B cell (primary cell): ENCODE measurements at regions not wholly inside any gene's neighbourhood (a gene's known extent, or its start where the extent isn't known, plus 50 kb on each side); places are given as distances from the start of the nearest gene placed in this dataset.

Experiments used
- ATAC-seq: fragments of 200-7000 bp; cut with Tn5 transposase; one replicate; pipeline ENCODE4 v1.10.0; 2021; ENCODE audit warnings: low read depth, mild to moderate bottlenecking, moderate number of reproducible peaks, moderate library complexity
- CTCF ChIA-PET: fragments of 350-600 bp; sonication (Branson Sonifier 250); formaldehyde crosslinking; loops from one replicate; lab custom pipeline; 2021; ENCODE audit warnings: antibody characterized with exemption, inconsistent platforms; lab: Charles Lee
- POLR2A ChIA-PET: fragments of 350-600 bp; sonication (Branson Sonifier 250); formaldehyde crosslinking; loops from one replicate; lab custom pipeline; 2021; ENCODE audit warnings: antibody characterized with exemption; lab: Charles Lee
- DNase-seq: peaks from one replicate; pipeline ENCODE4 v3.0.0; 2013
- H2AFZ ChIP-seq: 2 replicates; pipeline ENCODE4 v1.6.1; 2012; ENCODE audit warnings: mild to moderate bottlenecking, low read depth, low read length; ENCODE audit not compliant: insufficient read depth, poor library complexity, severe bottlenecking
- H3K27ac ChIP-seq, 2 donors: 1 replicate in 1 of 2; 2 replicates in 1 of 2; pipeline ENCODE4 v1.5.1; 2012 to 2013; ENCODE audit warnings: low read length in 2 of 2, mild to moderate bottlenecking in 2 of 2, moderate library complexity in 1 of 2
- H3K27me3 ChIP-seq, 4 experiments: fragments of 200-600 bp in 1 of 4; sonication (generic) in 1 of 4; replicated peaks in 1 of 4; 1 replicate in 2 of 4; 2 replicates in 2 of 4; pipeline versions ENCODE4 v1.6.1 to v1.7.0; 2013 to 2016; ENCODE audit warnings: low read length in 3 of 4, mild to moderate bottlenecking in 2 of 4, mixed read lengths in 1 of 4, moderate library complexity in 1 of 4; ENCODE audit not compliant: insufficient read depth in 4 of 4, control insufficient read depth in 3 of 4; ENCODE audit errors: control extremely low read depth in 1 of 4
- H3K36me3 ChIP-seq, 2 experiments: replicated peaks in 1 of 2; 1 replicate in 1 of 2; 2 replicates in 1 of 2; pipeline versions ENCODE4 v1.6.1 to v1.7.1; 2013; ENCODE audit warnings: low read length in 1 of 2; ENCODE audit not compliant: insufficient read depth in 2 of 2, control insufficient read depth in 1 of 2; ENCODE audit errors: control extremely low read depth in 1 of 2, extremely low read depth in 1 of 2
- H3K4me1 ChIP-seq, 2 donors: fragments of 200-600 bp in 1 of 2; sonication (generic) in 1 of 2; 1 replicate in 1 of 2; 2 replicates in 1 of 2; pipeline versions ENCODE4 v1.5.1 to v1.6.1; 2013 to 2017; ENCODE audit warnings: low read length in 2 of 2; ENCODE audit not compliant: control insufficient read depth in 2 of 2, insufficient read depth in 2 of 2
- H3K4me2 ChIP-seq: replicated peaks from 2 replicates; pipeline ENCODE3; 2012; ENCODE audit warnings: mild to moderate bottlenecking, low read depth, low read length; ENCODE audit not compliant: poor library complexity, severe bottlenecking
- H3K4me3 ChIP-seq, 5 experiments: fragments of 200-600 bp in 1 of 5; sonication (generic) in 1 of 5; 1 replicate in 3 of 5; 2 replicates in 2 of 5; pipeline versions ENCODE4 v1.5.1 to v1.7.0; 2011 to 2016; ENCODE audit warnings: low read length in 4 of 5, mild to moderate bottlenecking in 4 of 5, low read depth in 2 of 5, control low read depth in 1 of 5, moderate library complexity in 1 of 5; ENCODE audit not compliant: insufficient read depth in 1 of 5; ENCODE audit errors: control extremely low read depth in 1 of 5, extremely low read depth in 1 of 5
- H3K79me2 ChIP-seq: fragments of 200-600 bp; sonication (generic); one replicate; pipeline ENCODE4 v1.6.0; 2016; ENCODE audit warnings: low read length; ENCODE audit not compliant: control insufficient read depth, insufficient read depth
- H3K9ac ChIP-seq: fragments of 200-600 bp; sonication (generic); 2 replicates; pipeline ENCODE4 v1.6.1; 2017; ENCODE audit warnings: mild to moderate bottlenecking, low read length, moderate library complexity
- H3K9me3 ChIP-seq, 3 donors: one replicate each; pipeline versions ENCODE4 v1.6.1 to v1.7.1; 2013; ENCODE audit warnings: low read length in 2 of 3; ENCODE audit not compliant: control insufficient read depth in 2 of 3, insufficient read depth in 1 of 3; ENCODE audit errors: control extremely low read depth in 1 of 3
- H4K20me1 ChIP-seq: 2 replicates; pipeline ENCODE4 v1.6.0; 2012; ENCODE audit warnings: mild to moderate bottlenecking, low read length; ENCODE audit not compliant: insufficient read depth, control insufficient read depth, poor library complexity, severe bottlenecking
- H3K27ac Mint-ChIP-seq: one replicate; pipeline ENCODE4 v1.8.0; 2021; ENCODE audit warnings: mixed read lengths
- H3K27me3 Mint-ChIP-seq: one replicate; pipeline ENCODE4 v1.8.0; 2021; ENCODE audit warnings: mixed read lengths
- H3K4me1 Mint-ChIP-seq: one replicate; pipeline ENCODE4 v1.8.0; 2021; ENCODE audit warnings: mixed read lengths
- H3K4me3 Mint-ChIP-seq: one replicate; pipeline ENCODE4 v1.8.0; 2021; ENCODE audit warnings: mixed read lengths
- H3K9me3 Mint-ChIP-seq: one replicate; pipeline ENCODE4 v1.8.0; 2022; ENCODE audit warnings: mixed read lengths; ENCODE audit not compliant: insufficient read depth
- EZH2 ChIP-seq: IDR thresholded peaks from 2 replicates; pipeline ENCODE4 v1.6.1; 2012; ENCODE audit warnings: borderline replicate concordance, low read depth, mild to moderate bottlenecking, moderate library complexity, low read length; ENCODE audit not compliant: insufficient read depth, poor library complexity, severe bottlenecking
- WGBS: methylation state at CpG from one replicate; pipeline ENCODE4 v1.1.5; 2013; ENCODE audit warnings: missing lambda C conversion rate; ENCODE audit not compliant: insufficient coverage; 5-methylcytosine and 5-hydroxymethylcytosine counted together
- intact Hi-C: fragments of 100-400 bp; cut with micrococcal nuclease; formaldehyde crosslinking; loops from one replicate; pipeline ENCODE4 v1.10.0; 2022
- TF ChIP-seq, protein P1 (sequence below): fragments of 200-600 bp; IDR thresholded peaks from one replicate; pipeline ENCODE4 v1.8.0; 2022; ENCODE audit warnings: antibody characterized with exemption, mild to moderate bottlenecking

- Histone ChIP-seq H3K79me2 (no peaks in the 10 kb centered on the region), H3K9ac (no peak overlapping the region), H3K36me3 (no peaks in the 10 kb centered on the region), H2AFZ (no peak overlapping the region), H3K4me3 (no peak overlapping the region), H3K4me1 (no peaks in the 10 kb centered on the region), H3K4me2 (no peak overlapping the region), H3K27me3 (no peaks in the 10 kb centered on the region), H3K27ac (no peak overlapping the region), H3K9me3 (no peaks in the 10 kb centered on the region), H4K20me1 (no peaks in the 10 kb centered on the region)
- no CpG with 5 or more reads among the region's 3 CpGs for WGBS
- TF ChIP-seq, protein P1, sequence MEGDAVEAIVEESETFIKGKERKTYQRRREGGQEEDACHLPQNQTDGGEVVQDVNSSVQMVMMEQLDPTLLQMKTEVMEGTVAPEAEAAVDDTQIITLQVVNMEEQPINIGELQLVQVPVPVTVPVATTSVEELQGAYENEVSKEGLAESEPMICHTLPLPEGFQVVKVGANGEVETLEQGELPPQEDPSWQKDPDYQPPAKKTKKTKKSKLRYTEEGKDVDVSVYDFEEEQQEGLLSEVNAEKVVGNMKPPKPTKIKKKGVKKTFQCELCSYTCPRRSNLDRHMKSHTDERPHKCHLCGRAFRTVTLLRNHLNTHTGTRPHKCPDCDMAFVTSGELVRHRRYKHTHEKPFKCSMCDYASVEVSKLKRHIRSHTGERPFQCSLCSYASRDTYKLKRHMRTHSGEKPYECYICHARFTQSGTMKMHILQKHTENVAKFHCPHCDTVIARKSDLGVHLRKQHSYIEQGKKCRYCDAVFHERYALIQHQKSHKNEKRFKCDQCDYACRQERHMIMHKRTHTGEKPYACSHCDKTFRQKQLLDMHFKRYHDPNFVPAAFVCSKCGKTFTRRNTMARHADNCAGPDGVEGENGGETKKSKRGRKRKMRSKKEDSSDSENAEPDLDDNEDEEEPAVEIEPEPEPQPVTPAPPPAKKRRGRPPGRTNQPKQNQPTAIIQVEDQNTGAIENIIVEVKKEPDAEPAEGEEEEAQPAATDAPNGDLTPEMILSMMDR = no peak
- no peak for TF ChIP-seq EZH2
- peaks cover 6% of the 10 kb centered on the region for H3K9me3 Mint-ChIP-seq
- H3K27ac Mint-ChIP-seq = no peak overlapping the region
- H3K27me3 Mint-ChIP-seq = no peaks in the 10 kb centered on the region
- ATAC-seq = no peak
- no peak for DNase-seq
- ChIA-PET POLR2A (no interaction called here), CTCF (no interaction called here)
- H3K4me3 Mint-ChIP-seq = no peak overlapping the region
- no peaks in the 10 kb centered on the region for H3K4me1 Mint-ChIP-seq
- intact Hi-C loops = no loop called here
Observed at GRCh38 chr6:66796987-66797386, 1090.0 kb upstream of the EYS start.

DNA sequence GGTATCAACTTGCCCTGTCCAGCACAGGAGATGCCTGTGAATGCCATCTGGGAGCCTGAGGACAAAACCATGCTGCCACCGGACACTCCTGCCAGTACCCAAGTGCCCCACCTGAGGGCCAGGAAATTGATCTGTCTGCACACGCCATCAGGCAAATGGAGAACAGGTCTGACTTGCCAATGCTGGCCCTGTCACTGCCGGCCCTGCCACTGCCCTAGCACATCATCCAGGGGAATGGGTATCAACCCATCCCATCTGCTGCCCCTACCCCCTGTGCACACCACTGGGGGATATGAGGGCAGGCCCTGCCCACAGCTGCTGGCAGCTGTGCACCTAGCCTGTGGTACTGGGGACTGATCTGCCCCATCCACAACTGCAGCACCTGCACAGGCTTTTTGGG, 1081.6 kb upstream of the EYS start:
- WGBS = 90% methylated on average over 3 of the region's 3 CpGs
- intact Hi-C loops = no loop called here
- no peak overlapping the region for H2AFZ ChIP-seq

More for the DNA sequence above, 1081.6 kb upstream of the EYS start:
- ATAC-seq (no peak), DNase-seq (no peak)
- Mint-ChIP-seq H3K27ac (no peak overlapping the region), H3K27me3 (no peaks in the 10 kb centered on the region), H3K4me1 (no peaks in the 10 kb centered on the region), H3K4me3 (no peak overlapping the region), H3K9me3 (peaks cover 10% of the 10 kb centered on the region)
- Histone ChIP-seq H3K4me2 (no peak overlapping the region), H4K20me1 (no peaks in the 10 kb centered on the region), H3K36me3 (no peaks in the 10 kb centered on the region), H3K79me2 (no peaks in the 10 kb centered on the region), H3K4me1 (no peaks in the 10 kb centered on the region), H3K4me3 (no peak overlapping the region), H3K9ac (no peak overlapping the region), H3K9me3 (peaks cover 0 to 11% (median 0%) of the 10 kb centered on the region in 3 donors), H3K27ac (no peak overlapping the region), H3K27me3 (no peaks in the 10 kb centered on the region)
- CTCF ChIA-PET = no interaction called here
- POLR2A ChIA-PET = no interaction called here
- TF ChIP-seq, protein P1 = no peak
- TF ChIP-seq EZH2 = no peak
